Prostate gland (tissue), 2 donors: ENCODE measurements at regions not wholly inside any gene's neighbourhood (a gene's known extent, or its start where the extent isn't known, plus 50 kb on each side); places are given as distances from the start of the nearest gene placed in this dataset.

Source experiments
- DNase-seq: peaks from one replicate; pipeline ENCODE4 v3.0.0-alpha.2; 2019; ENCODE audit warnings: low spot score
- H3K27ac ChIP-seq, 2 donors: fragments of 200-600 bp; sonication (generic); 2 replicates each; pipeline ENCODE4 v1.5.1; 2017 to 2019
- H3K27me3 ChIP-seq: fragments of 200-600 bp; sonication (generic); replicated peaks from 2 replicates; pipeline ENCODE4 v1.5.1; 2019; ENCODE audit not compliant: insufficient read depth
- H3K36me3 ChIP-seq, 2 donors: fragments of 200-600 bp; sonication (generic); 1 replicate in 1 of 2; 2 replicates in 1 of 2; pipeline versions ENCODE4 v1.5.1 to v1.8.1; 2017 to 2019
- H3K4me1 ChIP-seq: fragments of 200-600 bp; sonication (generic); replicated peaks from 2 replicates; pipeline ENCODE4 v1.5.1; 2019
- H3K4me3 ChIP-seq, 2 donors: fragments of 200-600 bp; sonication (generic); 2 replicates each; pipeline ENCODE4 v1.5.1; 2017 to 2019
- H3K9me3 ChIP-seq: fragments of 200-600 bp; sonication (generic); 2 replicates; pipeline ENCODE4 v1.5.1; 2017
- POLR2A ChIP-seq: fragments of 450-650 bp; IDR thresholded peaks from one replicate; pipeline ENCODE4 v1.6.1; 2016; ENCODE audit warnings: antibody characterized with exemption, mild to moderate bottlenecking
- POLR2AphosphoS5 ChIP-seq: sonication (generic); formaldehyde crosslinking; IDR thresholded peaks from one replicate; pipeline ENCODE4 v1.6.1; 2017; ENCODE audit warnings: antibody characterized with exemption
- WGBS: methylation state at CpG from one replicate; pipeline ENCODE4 v1.1.5; 2018; 5-methylcytosine and 5-hydroxymethylcytosine counted together
- intact Hi-C: fragments of 100-400 bp; cut with DNase I; formaldehyde crosslinking; loops from one replicate; pipeline ENCODE4 v1.14.2; 2022
- TF ChIP-seq, protein P1 (sequence below), 4 experiments: fragments of 200-600 bp in 2 of 4; fragments of 450-650 bp in 2 of 4; sonication (generic) in 2 of 4; IDR thresholded peaks; 1 replicate in 3 of 4; 2 replicates in 1 of 4; pipeline ENCODE4 v1.5.1; 2016 to 2019; ENCODE audit warnings: antibody characterized with exemption in 4 of 4, mild to moderate bottlenecking in 2 of 4, moderate library complexity in 2 of 4

GRCh38 chr7:116310141-116310540 is 99.8 kb downstream of the TES start:
- Histone ChIP-seq H3K27ac (no peak overlapping the region), H3K27me3 (no peaks in the 10 kb centered on the region), H3K9me3 (no peaks in the 10 kb centered on the region), H3K4me1 (no peaks in the 10 kb centered on the region), H3K36me3 (no peaks in the 10 kb centered on the region), H3K4me3 (no peak overlapping the region)
- intact Hi-C loops = no loop called here
- WGBS = 90% methylated on average over 3 of the region's 3 CpGs
- TF ChIP-seq POLR2A (no peak), POLR2AphosphoS5 (no peak)
- TF ChIP-seq, protein P1, sequence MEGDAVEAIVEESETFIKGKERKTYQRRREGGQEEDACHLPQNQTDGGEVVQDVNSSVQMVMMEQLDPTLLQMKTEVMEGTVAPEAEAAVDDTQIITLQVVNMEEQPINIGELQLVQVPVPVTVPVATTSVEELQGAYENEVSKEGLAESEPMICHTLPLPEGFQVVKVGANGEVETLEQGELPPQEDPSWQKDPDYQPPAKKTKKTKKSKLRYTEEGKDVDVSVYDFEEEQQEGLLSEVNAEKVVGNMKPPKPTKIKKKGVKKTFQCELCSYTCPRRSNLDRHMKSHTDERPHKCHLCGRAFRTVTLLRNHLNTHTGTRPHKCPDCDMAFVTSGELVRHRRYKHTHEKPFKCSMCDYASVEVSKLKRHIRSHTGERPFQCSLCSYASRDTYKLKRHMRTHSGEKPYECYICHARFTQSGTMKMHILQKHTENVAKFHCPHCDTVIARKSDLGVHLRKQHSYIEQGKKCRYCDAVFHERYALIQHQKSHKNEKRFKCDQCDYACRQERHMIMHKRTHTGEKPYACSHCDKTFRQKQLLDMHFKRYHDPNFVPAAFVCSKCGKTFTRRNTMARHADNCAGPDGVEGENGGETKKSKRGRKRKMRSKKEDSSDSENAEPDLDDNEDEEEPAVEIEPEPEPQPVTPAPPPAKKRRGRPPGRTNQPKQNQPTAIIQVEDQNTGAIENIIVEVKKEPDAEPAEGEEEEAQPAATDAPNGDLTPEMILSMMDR (IDR thresholded peaks at IDR 0.05) = no peak
- no peak for DNase-seq

DNA sequence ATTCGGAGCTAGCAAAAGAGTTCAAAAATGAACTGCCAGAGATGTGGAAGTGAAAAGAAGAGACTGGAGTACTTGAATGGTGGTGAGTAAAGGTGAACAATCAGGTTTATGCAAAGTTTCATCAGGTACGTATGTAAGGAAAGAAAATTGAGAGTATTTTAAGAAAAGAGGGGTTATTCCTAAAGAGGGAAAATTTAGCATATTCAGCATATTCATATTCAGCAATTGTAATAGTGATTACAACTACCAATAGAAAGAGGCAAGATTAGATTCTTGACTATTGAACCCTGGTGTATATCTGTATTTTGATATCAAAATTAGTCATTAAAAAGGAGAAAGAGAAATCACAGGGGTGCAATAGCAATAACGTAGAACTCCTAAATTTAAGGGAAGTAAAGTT is 100.9 kb downstream of the TES start:
- intact Hi-C loops = no loop called here
- Histone ChIP-seq H3K9me3 (no peaks in the 10 kb centered on the region), H3K4me3 (no peak overlapping the region), H3K36me3 (no peaks in the 10 kb centered on the region), H3K27ac (no peak overlapping the region), H3K4me1 (no peaks in the 10 kb centered on the region), H3K27me3 (no peaks in the 10 kb centered on the region)
- TF ChIP-seq, protein P1 (IDR thresholded peaks at IDR 0.05) = no peak
- 96% methylated on average over 3 of the region's 3 CpGs for WGBS
- DNase-seq = no peak

DNA sequence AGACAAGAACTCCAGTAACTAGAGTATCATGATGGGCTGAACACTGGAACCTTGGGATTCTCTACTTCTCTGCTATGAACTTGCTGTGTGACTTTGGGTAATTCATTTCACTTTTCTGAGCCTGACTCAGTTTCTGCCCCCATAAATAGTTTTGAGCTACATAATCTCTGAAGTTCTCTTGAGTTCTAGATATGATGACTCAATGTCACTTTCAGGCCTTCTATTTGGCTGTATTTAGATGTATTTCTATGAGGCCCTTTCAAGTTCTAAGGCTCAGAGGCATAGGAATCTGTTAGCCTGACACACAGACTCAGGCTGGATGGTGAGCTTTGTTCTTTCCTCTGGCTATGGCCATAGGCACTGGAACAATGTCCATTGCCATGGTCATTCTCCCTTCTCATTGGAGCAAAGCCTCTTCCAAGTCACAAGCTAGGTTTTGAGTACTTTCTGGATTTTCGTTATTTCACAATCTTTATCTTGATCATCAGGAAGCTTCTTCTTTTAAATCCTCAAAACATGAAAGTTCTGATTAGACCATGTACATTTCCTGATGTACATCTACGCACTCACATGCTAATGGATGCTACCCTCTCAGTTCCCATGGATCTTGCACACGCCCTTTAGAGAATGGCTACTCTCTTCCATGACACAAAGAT is 101.6 kb downstream of the TES start:
- intact Hi-C loops = no loop called here
- Histone ChIP-seq H3K4me3 (no peak overlapping the region), H3K36me3 (no peaks in the 10 kb centered on the region), H3K27me3 (no peaks in the 10 kb centered on the region), H3K27ac (no peak overlapping the region), H3K9me3 (no peaks in the 10 kb centered on the region), H3K4me1 (no peaks in the 10 kb centered on the region)
- no peak for DNase-seq
- TF ChIP-seq, protein P1 (IDR thresholded peaks at IDR 0.05) = no peak
- TF ChIP-seq POLR2AphosphoS5 (no peak), POLR2A (no peak)
- 97% methylated on average over 3 of the region's 3 CpGs for WGBS

DNA sequence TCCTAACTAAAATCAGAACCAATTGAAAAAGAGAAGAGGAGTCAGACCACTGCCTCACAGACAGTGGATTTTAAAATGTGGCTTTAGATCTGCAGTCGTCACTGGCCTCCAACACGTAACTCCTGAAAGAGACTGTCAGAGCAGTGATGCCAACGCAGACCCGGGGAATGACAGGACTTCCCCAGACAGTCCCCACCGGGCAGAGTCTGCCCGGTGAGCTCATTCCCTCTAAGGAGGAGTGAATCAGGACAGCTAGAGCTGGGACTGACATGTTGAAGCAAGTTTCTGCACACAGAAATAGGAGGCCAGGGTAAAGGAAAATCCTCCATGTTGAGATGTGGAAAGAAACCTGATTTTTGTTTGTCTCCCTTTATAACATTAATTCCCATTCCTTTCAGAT is 105.0 kb downstream of the TES start:
- peak; percentile 21 for DNase-seq
- WGBS = 41% methylated on average over 6 of the region's 6 CpGs
- H3K4me3 ChIP-seq = no peak overlapping the region
- H3K4me1 ChIP-seq = no peaks in the 10 kb centered on the region
- no peaks in the 10 kb centered on the region for H3K9me3 ChIP-seq
- intact Hi-C loops = loop anchor here (5.0 kb wide), 1 partner anchor 43 kb away; no protein-coding TSS in a partner anchor
- H3K27me3 ChIP-seq = no peaks in the 10 kb centered on the region
- no peak overlapping the region for H3K27ac ChIP-seq
- no peaks in the 10 kb centered on the region for H3K36me3 ChIP-seq
- TF ChIP-seq POLR2AphosphoS5 (no peak), POLR2A (no peak)
- TF ChIP-seq, protein P1 (IDR thresholded peaks at IDR 0.05) = no peak

- TF ChIP-seq POLR2AphosphoS5 (no peak), POLR2A (no peak)
- TF ChIP-seq, protein P1 (IDR thresholded peaks at IDR 0.05) = no peak
- Histone ChIP-seq H3K27me3 (no peaks in the 10 kb centered on the region), H3K4me1 (no peaks in the 10 kb centered on the region), H3K27ac (peak overlapping the region in 1 of 2 donors; percentile 3), H3K9me3 (no peaks in the 10 kb centered on the region), H3K36me3 (no peaks in the 10 kb centered on the region), H3K4me3 (no peak overlapping the region)
- DNase-seq = no peak
- WGBS = 74% methylated on average over 3 of the region's 3 CpGs
- intact Hi-C loops = loop anchor here (5.0 kb wide), 1 partner anchor 44 kb away; no protein-coding TSS in a partner anchor
Observed at GRCh38 chr7:116315803-116316202, 105.5 kb downstream of the TES start.
